HG02678 (cell line): ENCODE measurements at regions not wholly inside any gene's neighbourhood (a gene's known extent, or its start where the extent isn't known, plus 50 kb on each side); places are given as distances from the start of the nearest gene placed in this dataset.
A peak's percentile ranks its signal among the peaks of the same experiment; 100 is the strongest.
"Not testable (repeated sequence)": the region's sequence is repeated elsewhere in the genome, so short reads cannot be mapped to it uniquely, and the experiment has no call there.

Experiments
- ATAC-seq: cut with Tn5 transposase; IDR thresholded peaks from one replicate; pipeline ENCODE4 v1.9.1; 2021; ENCODE audit warnings: mild to moderate bottlenecking, moderate library complexity; ENCODE audit not compliant: unreplicated experiment

- not testable (repeated sequence) for ATAC-seq
Observed at GRCh38 chr3:195669310-195669709, 51.5 kb upstream of the MUC20 start.

- ATAC-seq = not testable (repeated sequence)
Observed at GRCh38 chr3:195668131-195668766, 52.5 kb upstream of the MUC20 start.

DNA sequence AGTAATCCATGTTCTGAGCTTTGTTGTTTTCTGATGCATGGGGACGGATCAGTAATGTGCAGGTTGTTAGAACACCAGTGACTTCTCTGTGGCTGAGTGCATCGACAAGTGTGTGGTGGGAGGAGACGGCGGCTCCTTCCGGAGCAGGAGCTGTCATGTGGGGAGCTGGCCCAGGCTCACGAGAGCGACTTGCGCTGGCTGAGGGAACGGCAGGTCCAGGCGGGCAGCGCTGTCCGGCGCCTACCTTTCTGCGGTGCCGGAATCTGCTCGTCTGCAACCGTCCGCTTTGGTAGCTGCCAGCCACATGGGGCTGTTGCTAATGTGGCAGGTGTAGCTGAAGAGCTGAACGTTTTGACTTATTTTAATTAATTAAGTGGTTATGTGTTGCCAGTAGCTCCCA is 55.5 kb upstream of the MUC20 start:
- not testable (repeated sequence) for ATAC-seq

DNA sequence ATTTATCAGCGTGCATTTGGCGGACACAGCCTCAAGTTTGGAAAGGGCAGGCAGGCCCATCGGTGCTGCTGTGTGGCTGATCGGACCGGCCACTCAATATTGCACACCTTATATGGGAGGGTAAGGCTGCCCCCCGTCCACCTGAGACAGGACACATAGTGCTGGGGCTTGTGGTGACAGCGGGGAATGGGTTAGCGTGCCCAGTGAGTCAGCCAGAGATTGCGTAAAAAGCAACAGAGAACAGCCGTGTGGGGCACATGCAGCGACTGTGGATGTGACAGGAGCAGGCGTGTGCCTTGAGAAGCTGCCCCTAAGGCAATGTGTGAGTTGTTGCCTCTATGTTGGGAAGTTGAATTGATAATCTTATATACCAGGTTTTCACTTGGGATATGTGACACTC is 56.6 kb upstream of the MUC20 start:
- not testable (repeated sequence) for ATAC-seq

DNA sequence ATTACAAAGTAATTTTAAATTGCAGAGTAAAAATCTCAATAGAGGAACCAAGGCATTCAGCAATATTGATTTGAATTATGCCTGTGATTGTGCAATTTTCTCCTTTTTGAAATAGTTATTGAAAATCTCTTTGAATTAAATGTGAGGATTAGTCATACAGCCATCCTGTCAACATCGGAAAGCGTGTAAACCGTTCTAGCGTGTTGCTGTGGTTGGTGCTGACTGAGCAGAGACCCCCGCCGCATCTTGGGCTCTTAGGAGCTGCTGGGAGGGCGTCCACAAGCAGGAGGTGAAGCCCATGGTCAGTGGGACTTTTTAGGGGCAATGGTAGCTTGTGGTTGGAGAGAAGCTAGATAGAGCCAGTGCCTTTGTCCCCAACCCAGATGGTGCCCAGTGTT is 61.6 kb upstream of the MUC20 start:
- not testable (repeated sequence) for ATAC-seq

GRCh38 chr3:195658381-195659135 is 62.2 kb upstream of the MUC20 start:
- peak; percentile 43 for ATAC-seq

DNA sequence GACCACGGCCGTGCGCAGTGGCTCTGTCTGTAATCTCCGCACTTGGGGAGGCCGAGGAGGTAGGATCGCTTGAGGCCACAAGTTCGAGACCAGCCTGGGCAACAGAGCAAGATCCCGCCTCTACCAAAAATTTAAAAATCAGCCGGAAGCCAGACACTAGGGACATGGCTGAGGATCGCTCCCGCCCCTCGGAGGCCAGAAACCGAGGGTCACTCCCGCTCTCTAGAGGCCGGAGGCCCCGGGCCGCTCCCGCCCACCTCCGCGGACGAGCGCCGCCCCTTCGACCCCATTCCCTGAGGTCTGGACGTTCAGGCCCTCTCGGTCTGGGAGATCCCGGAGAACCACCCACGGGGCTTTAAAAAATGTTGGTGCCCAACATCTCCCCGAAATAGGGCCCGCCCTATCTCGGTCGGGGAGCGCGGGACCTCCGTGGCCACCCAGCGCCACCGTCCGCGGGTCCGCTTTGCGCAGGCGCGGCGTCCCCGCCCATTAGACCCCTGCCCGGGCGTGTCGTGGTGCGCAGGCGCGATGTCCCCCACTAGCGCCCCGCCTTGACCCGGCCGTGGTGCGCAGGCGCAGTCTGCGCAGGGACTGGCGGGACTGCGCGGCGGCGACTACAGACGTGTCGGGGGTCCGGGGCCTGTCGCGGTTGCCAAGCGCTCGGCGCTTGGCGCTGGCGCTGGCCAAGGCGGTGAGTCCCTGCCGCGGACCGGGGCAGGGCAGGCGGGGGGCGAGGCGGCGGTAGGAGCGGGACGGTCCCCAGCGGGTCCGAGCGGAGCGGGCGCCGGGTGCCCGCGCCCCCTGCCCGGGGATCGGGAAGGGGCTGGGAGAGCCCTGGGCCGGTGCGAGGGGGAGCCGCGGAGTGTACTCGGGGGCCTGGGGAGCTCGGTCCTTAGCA is 63.1 kb upstream of the MUC20 start:
- peak; percentile 82 for ATAC-seq

GRCh38 chr3:195656091-195656490 is 64.7 kb upstream of the MUC20 start:
- ATAC-seq = not testable (repeated sequence)

DNA sequence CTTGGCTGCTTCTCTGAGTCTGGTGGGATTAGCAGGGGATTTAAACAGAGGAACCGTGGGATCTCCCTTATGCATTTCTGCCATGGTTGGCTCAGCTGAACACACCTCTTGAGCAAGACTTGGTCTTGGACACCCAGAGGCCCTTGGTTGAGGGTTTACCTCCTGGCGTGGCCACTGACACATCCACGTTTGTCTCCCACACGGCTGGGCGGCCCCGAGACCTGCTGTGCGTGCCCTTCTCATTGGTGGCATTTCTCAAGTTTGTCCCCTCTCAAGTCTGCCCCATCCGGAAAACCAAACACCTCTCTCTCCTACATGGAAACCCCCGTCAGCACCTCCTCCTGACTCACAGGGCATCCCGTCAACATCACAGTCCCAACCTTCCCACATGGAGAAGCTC is 66.0 kb upstream of the MUC20 start:
- ATAC-seq = not testable (repeated sequence)

DNA sequence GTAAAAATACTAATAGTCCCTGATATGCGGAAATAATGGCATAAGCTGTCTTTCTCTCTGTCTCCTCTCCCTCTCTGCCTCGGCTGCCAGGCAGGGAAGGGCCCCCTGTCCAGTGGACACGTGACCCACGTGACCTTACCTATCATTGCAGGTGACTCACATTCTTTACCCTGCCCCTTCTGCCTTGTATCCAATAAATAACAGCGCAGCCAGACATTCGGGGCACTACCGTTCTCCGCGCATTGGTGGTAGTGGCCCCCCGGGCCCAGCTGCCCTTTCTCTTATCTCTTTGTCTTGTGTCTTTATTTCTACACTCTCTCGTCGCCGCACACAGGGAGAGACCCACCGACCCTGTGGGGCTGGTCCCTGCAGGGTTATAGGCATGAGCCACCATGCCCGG is 66.6 kb upstream of the MUC20 start:
- not testable (repeated sequence) for ATAC-seq

DNA sequence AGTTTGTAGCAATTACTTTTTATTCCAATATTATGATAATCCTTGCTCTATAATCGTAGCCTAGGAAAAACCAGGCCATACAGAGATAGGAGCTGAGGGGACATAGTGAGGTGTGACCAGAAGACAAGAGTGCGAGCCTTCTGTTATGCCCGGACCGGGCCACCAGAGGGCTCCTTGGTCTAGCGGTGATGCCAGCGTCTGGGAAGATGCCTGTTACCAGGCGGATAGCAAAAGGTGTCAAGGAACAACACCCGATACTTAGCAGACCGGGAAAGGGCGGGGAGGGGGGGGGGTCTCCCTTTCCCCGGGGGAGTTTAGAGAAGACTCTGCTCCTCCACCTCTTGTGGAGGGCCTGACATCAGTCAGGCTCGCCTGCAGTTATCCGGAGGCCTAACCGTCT is 67.1 kb upstream of the MUC20 start:
- not testable (repeated sequence) for ATAC-seq

GRCh38 chr3:195647912-195648702 is 64.4 kb upstream of the APOD start:
- ATAC-seq = not testable (repeated sequence)

GRCh38 chr3:195645872-195646271 is 62.1 kb upstream of the APOD start:
- ATAC-seq = not testable (repeated sequence)

DNA sequence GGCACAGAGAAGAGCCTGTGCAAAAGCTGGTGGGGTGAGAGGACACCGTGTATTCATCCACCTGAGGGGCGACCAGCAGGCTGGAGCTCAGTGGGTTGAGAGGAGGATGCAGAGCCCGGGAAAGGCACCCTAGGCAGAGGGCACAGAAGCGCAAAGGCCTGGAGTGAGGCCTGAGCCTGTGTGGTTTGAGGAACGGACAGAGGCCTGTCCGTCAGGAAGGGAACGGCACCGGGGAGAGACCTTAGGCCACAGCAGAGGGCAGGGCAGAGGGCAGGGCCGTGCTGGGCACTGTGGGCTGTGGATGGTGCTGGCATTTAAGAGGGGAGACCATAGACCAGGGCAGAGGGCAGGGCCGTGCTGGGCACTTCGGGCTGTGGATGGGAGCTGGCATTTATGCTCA is 59.5 kb upstream of the APOD start:
- ATAC-seq = not testable (repeated sequence)

DNA sequence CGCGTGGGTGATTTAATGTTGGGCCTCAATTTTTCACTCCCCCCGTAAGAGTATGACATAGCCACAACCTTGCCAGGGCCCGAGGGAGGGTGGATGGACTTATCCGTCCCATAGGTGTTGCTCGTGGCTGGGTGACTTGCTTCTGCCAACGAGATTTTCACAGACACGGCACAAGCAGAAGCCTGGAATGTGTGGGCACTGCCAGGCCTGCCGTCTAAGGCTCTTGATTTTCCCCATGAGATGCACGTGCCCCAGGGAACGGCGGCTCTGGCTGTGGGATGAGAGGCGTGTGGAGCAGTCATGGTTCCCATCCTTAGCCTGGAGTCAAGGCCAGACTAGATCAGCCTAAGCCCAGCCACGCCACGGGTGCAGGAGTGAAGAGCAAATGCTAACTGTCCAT is 58.6 kb upstream of the APOD start:
- not testable (repeated sequence) for ATAC-seq

- ATAC-seq = not testable (repeated sequence)
Observed at GRCh38 chr3:195638456-195638855, 54.7 kb upstream of the APOD start.

DNA sequence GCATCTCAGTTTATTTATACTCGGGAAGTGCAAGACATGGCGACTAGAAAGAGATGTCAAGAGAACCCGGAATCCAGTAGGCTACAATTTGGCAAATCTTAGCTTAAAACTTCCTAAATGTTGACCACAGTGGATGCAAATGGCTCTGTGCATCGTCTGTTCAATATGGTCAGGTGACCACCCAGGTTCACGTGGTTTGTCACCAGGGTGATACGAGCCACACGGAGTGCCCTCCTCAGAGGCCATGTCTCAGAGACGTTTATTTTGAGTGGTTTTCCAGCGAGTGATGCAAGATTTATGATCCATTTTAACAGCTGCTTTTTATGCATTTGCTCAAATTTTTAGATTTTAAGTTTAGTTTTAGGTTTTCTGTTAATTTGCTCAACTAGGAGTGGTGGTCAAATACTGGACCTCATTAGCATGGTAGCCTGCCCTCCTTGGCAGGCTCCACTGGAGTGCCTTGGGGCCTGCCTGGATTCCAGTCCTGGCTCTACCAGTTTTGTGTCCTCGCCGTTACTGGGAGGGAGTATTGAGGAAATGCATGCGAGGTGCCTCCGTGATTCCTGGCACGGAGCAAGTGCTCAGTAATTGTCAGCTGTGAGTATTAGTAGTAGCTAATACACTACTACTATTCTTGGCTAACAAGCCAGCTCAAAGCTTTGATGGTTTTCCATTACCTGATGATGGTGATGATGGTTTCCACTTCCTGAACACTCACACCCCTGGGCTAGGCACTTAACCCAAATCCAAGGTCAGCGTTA is 53.9 kb upstream of the APOD start:
- not testable (repeated sequence) for ATAC-seq

DNA sequence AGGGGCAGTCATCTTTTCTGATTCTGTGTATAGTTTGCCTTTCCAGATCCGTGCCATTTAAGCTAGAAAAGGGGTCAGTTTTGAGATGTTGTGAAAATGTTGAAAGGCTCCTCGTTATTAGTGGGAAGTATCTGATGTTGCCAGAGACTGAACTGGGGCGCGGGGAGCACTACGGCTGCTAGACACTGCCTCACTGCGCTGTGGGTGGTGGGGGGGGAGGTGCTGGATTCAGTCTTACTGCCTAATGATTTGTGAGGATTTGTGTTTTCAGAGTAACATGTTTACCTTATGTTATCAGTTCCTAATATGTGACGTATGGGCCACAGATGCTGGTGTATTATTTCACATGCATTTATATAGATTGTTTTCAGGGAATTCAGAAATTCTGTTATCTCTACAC is 53.3 kb upstream of the APOD start:
- not testable (repeated sequence) for ATAC-seq

GRCh38 chr3:195635898-195636685 is 52.4 kb upstream of the APOD start:
- ATAC-seq = not testable (repeated sequence)
